Esophagus squamous epithelium (tissue), 4 donors: ENCODE measurements at regions not wholly inside any gene's neighbourhood (a gene's known extent, or its start where the extent isn't known, plus 50 kb on each side); places are given as distances from the start of the nearest gene placed in this dataset.

Source experiments
- POLR2A ChIP-seq, 4 donors: fragments of 450-650 bp; IDR thresholded peaks; one replicate each; pipeline ENCODE4 v1.6.1; 2017; ENCODE audit warnings: antibody characterized with exemption in 4 of 4, mild to moderate bottlenecking in 4 of 4, moderate library complexity in 3 of 4
- TF ChIP-seq, protein P1 (sequence below), 6 experiments: fragments of 450-650 bp in 4 of 6; fragments of 200-600 bp in 2 of 6; sonication (generic) in 2 of 6; IDR thresholded peaks; one replicate each; pipeline ENCODE4 v1.5.1; 2016 to 2019; ENCODE audit warnings: antibody characterized with exemption in 6 of 6, mild to moderate bottlenecking in 4 of 6, moderate library complexity in 4 of 6

DNA sequence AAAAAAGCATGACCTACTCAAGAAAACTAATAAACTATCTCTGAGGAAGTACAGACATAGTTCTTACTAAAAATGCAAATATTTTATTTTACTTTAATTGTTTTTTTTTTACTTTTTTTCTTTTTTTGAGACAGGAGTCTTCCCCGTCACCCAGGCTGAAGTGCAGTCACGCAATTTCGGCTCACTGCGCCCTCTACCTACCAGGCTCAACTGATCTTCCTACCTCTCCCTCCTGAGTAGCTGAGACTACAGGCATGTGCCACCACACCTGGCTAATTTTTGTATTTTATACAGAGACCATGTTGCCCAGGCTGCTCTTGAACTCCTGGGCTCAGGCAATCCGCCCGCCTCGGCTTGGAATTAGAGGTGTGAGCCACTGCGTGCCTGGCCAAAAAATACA lies 1263.1 kb downstream of the KCNT2 start:
- TF ChIP-seq, protein P1, sequence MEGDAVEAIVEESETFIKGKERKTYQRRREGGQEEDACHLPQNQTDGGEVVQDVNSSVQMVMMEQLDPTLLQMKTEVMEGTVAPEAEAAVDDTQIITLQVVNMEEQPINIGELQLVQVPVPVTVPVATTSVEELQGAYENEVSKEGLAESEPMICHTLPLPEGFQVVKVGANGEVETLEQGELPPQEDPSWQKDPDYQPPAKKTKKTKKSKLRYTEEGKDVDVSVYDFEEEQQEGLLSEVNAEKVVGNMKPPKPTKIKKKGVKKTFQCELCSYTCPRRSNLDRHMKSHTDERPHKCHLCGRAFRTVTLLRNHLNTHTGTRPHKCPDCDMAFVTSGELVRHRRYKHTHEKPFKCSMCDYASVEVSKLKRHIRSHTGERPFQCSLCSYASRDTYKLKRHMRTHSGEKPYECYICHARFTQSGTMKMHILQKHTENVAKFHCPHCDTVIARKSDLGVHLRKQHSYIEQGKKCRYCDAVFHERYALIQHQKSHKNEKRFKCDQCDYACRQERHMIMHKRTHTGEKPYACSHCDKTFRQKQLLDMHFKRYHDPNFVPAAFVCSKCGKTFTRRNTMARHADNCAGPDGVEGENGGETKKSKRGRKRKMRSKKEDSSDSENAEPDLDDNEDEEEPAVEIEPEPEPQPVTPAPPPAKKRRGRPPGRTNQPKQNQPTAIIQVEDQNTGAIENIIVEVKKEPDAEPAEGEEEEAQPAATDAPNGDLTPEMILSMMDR (IDR thresholded peaks at IDR 0.05) = no peak
- no peak for TF ChIP-seq POLR2A (IDR thresholded peaks at IDR 0.05)
